ENCODE measurements at regions not wholly inside any gene's neighbourhood (a gene's known extent, or its start where the extent isn't known, plus 50 kb on each side); places are given as distances from the start of the nearest gene placed in this dataset.

DNA sequence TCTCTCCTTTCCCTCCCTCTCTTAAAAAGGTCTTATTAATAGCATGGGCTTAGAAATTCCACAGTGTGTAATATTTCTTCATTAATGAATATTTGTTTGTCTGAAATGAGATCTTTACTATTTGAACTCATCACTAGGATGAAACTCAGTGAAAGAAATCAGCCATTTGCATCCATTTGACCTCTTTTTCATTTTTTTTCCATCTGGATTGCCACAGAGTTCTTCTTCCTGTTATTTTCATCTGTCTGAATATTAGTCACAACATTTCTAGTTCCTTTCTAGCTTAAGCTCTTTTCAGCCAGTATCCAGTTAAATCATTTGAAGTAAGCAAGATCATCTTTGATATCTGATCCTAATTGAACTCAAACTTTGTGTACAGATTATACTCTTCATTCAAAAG is 69.2 kb upstream of the PLS3 start:
- TF ChIP-seq FOXM1 (IDR thresholded peaks at IDR 0.05; ENCODE audit: borderline replicate concordance, low read depth) (no peak), EGR1 (IDR thresholded peaks at IDR 0.05) (no peak)

DNA sequence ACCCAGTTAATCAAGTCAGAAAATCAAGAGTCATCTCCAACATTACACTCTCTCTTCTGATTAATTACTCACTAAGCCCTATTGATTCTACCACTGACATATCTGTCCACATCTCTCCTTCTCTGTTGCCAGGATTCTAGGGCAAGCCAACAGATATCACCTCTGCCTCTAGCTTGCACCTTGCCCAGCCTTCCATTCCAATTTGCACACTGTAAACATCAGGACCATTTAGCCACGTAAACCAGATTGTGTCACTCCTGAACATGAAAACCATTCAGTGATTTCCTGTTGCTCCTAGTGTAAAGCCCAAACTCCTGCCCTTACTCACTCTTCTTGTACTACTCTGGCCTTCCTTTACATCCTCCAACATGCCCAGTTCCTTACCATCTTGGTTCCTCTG is 68.0 kb upstream of the PLS3 start:
- TF ChIP-seq ZBTB7A (IDR thresholded peaks at IDR 0.05; ENCODE audit: low read depth) (no peak), REST (IDR thresholded peaks at IDR 0.05; ENCODE audit: low read depth) (no peak), CEBPB (IDR thresholded peaks at IDR 0.05) (no peak), NFIC (IDR thresholded peaks at IDR 0.05) (no peak), TEAD4 (IDR thresholded peaks at IDR 0.05) (no peak), YY1 (IDR thresholded peaks at IDR 0.05; ENCODE audit: low read depth) (no peak), TCF12 (IDR thresholded peaks at IDR 0.05; ENCODE audit: low read depth) (no peak), TAF1 (IDR thresholded peaks at IDR 0.05; ENCODE audit: low read depth) (no peak), EP300 (IDR thresholded peaks at IDR 0.05; ENCODE audit: borderline replicate concordance) (no peak), FOXM1 (IDR thresholded peaks at IDR 0.05; ENCODE audit: borderline replicate concordance, low read depth) (no peak), RAD21 (IDR thresholded peaks at IDR 0.05; ENCODE audit: low read depth) (no peak), EGR1 (IDR thresholded peaks at IDR 0.05) (no peak), CREB1 (IDR thresholded peaks at IDR 0.05; ENCODE audit: low read depth) (no peak), MAX (IDR thresholded peaks at IDR 0.05) (no peak)
- TF ChIP-seq, protein P1, sequence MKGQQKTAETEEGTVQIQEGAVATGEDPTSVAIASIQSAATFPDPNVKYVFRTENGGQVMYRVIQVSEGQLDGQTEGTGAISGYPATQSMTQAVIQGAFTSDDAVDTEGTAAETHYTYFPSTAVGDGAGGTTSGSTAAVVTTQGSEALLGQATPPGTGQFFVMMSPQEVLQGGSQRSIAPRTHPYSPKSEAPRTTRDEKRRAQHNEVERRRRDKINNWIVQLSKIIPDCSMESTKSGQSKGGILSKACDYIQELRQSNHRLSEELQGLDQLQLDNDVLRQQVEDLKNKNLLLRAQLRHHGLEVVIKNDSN (IDR thresholded peaks at IDR 0.05) = no peak

- TF ChIP-seq YY1 (IDR thresholded peaks at IDR 0.05; ENCODE audit: low read depth) (no peak), CEBPB (IDR thresholded peaks at IDR 0.05) (no peak), EGR1 (IDR thresholded peaks at IDR 0.05) (no peak), TEAD4 (IDR thresholded peaks at IDR 0.05) (no peak), FOXM1 (IDR thresholded peaks at IDR 0.05; ENCODE audit: borderline replicate concordance, low read depth) (no peak)
Measured at GRCh38 chrX:115494161-115494560, 66.8 kb upstream of the PLS3 start.

GRCh38 chrX:115499112-115499805 is 61.7 kb upstream of the PLS3 start:
- no peak for TF ChIP-seq ZBTB7A (IDR thresholded peaks at IDR 0.05; ENCODE audit: low read depth)
- TF ChIP-seq NFIC (IDR thresholded peaks at IDR 0.05) = no peak
- TF ChIP-seq EGR1 (IDR thresholded peaks at IDR 0.05) = no peak
- no peak for TF ChIP-seq RAD21 (IDR thresholded peaks at IDR 0.05; ENCODE audit: low read depth)
- no peak for TF ChIP-seq TCF12 (IDR thresholded peaks at IDR 0.05; ENCODE audit: low read depth)
- no peak for TF ChIP-seq CREB1 (IDR thresholded peaks at IDR 0.05; ENCODE audit: low read depth)
- TF ChIP-seq YY1 (IDR thresholded peaks at IDR 0.05; ENCODE audit: low read depth) = no peak
- TF ChIP-seq CEBPB (IDR thresholded peaks at IDR 0.05) = no peak
- TF ChIP-seq EP300 (IDR thresholded peaks at IDR 0.05; ENCODE audit: borderline replicate concordance) = no peak
- TF ChIP-seq FOXM1 (IDR thresholded peaks at IDR 0.05; ENCODE audit: borderline replicate concordance, low read depth) = no peak
- TF ChIP-seq MAX (IDR thresholded peaks at IDR 0.05) = no peak
- no peak for TF ChIP-seq TEAD4 (IDR thresholded peaks at IDR 0.05)
- TF ChIP-seq, protein P1 (IDR thresholded peaks at IDR 0.05) = no peak
- no peak for TF ChIP-seq TAF1 (IDR thresholded peaks at IDR 0.05; ENCODE audit: low read depth)

- no peak for TF ChIP-seq YY1 (IDR thresholded peaks at IDR 0.05; ENCODE audit: low read depth)
- TF ChIP-seq TEAD4 (IDR thresholded peaks at IDR 0.05) = no peak
- TF ChIP-seq EGR1 (IDR thresholded peaks at IDR 0.05) = no peak
- TF ChIP-seq TCF12 (IDR thresholded peaks at IDR 0.05; ENCODE audit: low read depth) = no peak
- TF ChIP-seq EP300 (IDR thresholded peaks at IDR 0.05; ENCODE audit: borderline replicate concordance) = no peak
- TF ChIP-seq ZBTB7A (IDR thresholded peaks at IDR 0.05; ENCODE audit: low read depth) = no peak
- no peak for TF ChIP-seq NFIC (IDR thresholded peaks at IDR 0.05)
- no peak for TF ChIP-seq REST (IDR thresholded peaks at IDR 0.05; ENCODE audit: low read depth)
- TF ChIP-seq FOXM1 (IDR thresholded peaks at IDR 0.05; ENCODE audit: borderline replicate concordance, low read depth) = no peak
Measured at GRCh38 chrX:115503099-115503498, 57.9 kb upstream of the PLS3 start.

DNA sequence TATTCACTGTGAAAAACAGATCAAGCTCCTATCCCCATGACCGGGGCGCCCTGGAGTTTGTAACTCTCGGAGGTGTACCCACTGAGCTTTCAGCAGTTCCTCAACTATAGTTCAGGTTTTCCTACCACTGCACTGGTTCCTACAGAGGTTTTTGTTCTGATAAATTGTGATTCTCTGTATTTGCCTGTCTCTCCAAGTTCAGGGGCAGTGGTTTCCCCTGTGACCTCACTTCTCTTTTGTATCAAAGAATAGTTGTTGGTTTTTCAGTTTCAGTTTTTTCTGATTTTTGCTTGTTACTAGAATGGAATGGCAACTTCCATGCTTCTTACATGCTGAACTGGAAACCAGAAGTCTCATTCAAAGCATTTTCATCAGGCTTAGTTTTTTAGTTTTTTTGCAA is 56.8 kb upstream of the PLS3 start:
- TF ChIP-seq CEBPB (IDR thresholded peaks at IDR 0.05) (no peak), MAX (IDR thresholded peaks at IDR 0.05) (no peak), TEAD4 (IDR thresholded peaks at IDR 0.05) (no peak), EP300 (IDR thresholded peaks at IDR 0.05; ENCODE audit: borderline replicate concordance) (no peak), RAD21 (IDR thresholded peaks at IDR 0.05; ENCODE audit: low read depth) (no peak), TAF1 (IDR thresholded peaks at IDR 0.05; ENCODE audit: low read depth) (no peak), ZBTB7A (IDR thresholded peaks at IDR 0.05; ENCODE audit: low read depth) (no peak), NFIC (IDR thresholded peaks at IDR 0.05) (no peak), EGR1 (IDR thresholded peaks at IDR 0.05) (no peak), CREB1 (IDR thresholded peaks at IDR 0.05; ENCODE audit: low read depth) (no peak), FOXM1 (IDR thresholded peaks at IDR 0.05; ENCODE audit: borderline replicate concordance, low read depth) (no peak), REST (IDR thresholded peaks at IDR 0.05; ENCODE audit: low read depth) (no peak), TCF12 (IDR thresholded peaks at IDR 0.05; ENCODE audit: low read depth) (no peak), YY1 (IDR thresholded peaks at IDR 0.05; ENCODE audit: low read depth) (no peak)
- TF ChIP-seq, protein P1 (IDR thresholded peaks at IDR 0.05) = no peak
